Fibroblast of gingiva (primary cell): ENCODE measurements at regions not wholly inside any gene's neighbourhood (a gene's known extent, or its start where the extent isn't known, plus 50 kb on each side); places are given as distances from the start of the nearest gene placed in this dataset.
A peak's percentile ranks its signal among the peaks of the same experiment; 100 is the strongest.

Experiments used
- DNase-seq: peaks from one replicate; pipeline ENCODE4 v3.0.0-alpha.2; 2011; ENCODE audit warnings: low read depth

DNA sequence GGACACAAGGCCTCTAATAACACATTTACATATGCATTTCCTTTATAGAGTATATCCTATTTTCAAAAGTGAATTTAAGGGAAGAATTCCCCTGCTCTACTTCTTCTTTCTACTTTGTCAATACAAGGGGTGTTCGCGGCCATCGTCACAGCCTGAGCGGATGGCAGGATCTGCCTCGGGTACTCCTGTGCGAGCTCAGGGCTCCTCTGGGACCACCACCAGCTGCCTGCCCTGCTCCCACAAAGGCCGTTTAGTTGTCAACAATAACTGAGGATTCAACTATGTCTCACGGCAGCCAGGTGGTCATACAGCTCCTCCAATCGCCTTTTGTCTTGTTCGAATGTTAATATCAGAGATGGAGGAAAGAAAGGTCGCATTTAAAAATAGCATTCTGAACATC lies 228.2 kb upstream of the TENM3 start:
- DNase-seq, result no peak

GRCh38 chr4:182015893-182016292 lies 227.3 kb upstream of the TENM3 start:
- no peak for DNase-seq

GRCh38 chr4:182017038-182017437 lies 226.2 kb upstream of the TENM3 start:
- no peak for DNase-seq

- no peak for DNase-seq
Observed at GRCh38 chr4:182018691-182019090, 224.5 kb upstream of the TENM3 start.

DNA sequence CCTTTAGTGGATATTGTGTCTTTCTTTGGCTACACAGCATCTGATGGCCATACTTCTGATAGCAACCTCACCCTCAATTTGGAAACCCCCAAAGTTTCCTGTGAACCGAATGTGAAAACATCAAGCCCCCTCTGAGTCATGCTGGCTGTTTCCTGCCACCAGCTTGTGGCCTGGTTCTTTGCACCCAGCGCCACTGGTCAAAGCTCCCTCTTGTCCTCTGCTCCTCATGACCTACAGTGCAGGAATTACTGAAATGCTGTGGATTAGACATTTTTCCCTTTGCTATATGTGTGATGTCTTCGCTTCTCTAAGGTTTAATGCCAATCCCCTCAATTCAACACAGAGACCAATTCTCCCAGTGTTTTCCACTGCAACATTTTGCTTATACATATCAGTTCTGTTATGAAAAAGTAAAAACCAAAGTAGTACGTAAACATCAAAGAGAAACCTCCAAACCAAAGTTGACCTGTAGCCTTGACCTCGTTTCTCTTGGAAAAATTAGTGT lies 224.0 kb upstream of the TENM3 start:
- no peak for DNase-seq

DNA sequence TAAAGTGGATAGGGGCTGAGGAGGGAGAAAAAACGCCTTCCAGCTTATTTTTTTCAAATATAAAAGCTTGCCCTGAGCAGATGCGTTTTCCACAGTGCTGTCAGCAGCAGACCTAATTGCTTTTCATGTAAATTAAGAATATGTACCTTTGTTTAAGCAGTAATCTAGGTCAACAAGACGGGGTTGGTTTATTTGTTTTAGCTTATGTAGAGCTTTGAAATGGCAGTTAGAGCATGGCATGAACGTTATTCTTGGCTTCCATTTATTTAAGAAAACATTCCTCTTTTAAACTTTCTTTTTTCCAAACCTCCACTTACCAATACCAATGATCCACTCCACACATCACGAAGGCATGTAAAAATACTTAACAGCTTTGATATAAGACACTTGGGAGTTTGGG lies 220.3 kb upstream of the TENM3 start:
- DNase-seq, result no peak

GRCh38 chr4:182023469-182023868 lies 219.7 kb upstream of the TENM3 start:
- DNase-seq, result no peak

- no peak for DNase-seq
Observed at GRCh38 chr4:182042945-182043344, 200.3 kb upstream of the TENM3 start.

GRCh38 chr4:182048871-182049270 lies 194.3 kb upstream of the TENM3 start:
- DNase-seq, result no peak

DNA sequence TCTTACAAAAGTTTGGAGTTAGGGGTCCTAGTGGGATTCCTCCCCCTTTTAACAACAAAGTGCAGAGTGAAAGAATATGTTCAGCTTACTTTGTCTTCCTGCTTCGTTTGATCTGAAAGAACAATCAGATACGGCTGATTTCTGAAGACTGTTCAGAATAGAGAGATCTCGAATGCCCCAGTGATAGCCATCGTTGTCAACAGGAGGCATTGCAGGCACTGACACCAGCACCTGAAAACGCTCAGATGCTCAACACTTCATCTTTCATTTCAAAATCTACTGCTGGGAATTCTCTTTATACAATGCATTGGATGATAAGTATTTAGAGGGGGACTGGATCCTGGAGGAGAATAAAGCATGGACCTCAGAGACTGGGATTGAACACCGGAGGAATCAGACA lies 186.3 kb upstream of the TENM3 start:
- DNase-seq, result no peak

- no peak for DNase-seq
Observed at GRCh38 chr4:182062458-182062857, 180.7 kb upstream of the TENM3 start.

GRCh38 chr4:182062936-182063335 lies 180.3 kb upstream of the TENM3 start:
- peak; percentile 63 for DNase-seq

GRCh38 chr4:182063651-182064050 lies 179.6 kb upstream of the TENM3 start:
- no peak for DNase-seq

GRCh38 chr4:182065255-182065654 lies 177.9 kb upstream of the TENM3 start:
- no peak for DNase-seq

- DNase-seq, result no peak
Observed at GRCh38 chr4:182066037-182066436, 177.2 kb upstream of the TENM3 start.

GRCh38 chr4:182067828-182068227 lies 175.4 kb upstream of the TENM3 start:
- DNase-seq, result no peak

DNA sequence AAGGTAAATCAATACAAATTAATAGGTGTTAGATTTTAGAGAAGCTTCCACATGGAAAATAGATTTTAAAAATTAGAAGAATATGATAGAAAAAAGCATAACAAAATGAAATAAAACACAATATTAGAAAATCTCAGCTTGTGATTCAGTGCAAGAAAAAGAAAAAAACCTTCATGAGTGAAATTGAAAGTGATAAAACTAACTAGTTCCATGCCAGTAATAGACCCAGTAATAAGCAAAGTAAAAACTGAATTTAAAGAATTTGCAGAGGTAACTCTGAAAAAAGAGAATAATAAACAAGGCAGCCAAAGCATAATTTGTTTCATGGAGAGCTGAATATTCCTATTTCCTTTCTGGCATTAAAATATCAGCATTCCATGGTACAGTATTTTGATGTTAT lies 174.3 kb upstream of the TENM3 start:
- no peak for DNase-seq

DNA sequence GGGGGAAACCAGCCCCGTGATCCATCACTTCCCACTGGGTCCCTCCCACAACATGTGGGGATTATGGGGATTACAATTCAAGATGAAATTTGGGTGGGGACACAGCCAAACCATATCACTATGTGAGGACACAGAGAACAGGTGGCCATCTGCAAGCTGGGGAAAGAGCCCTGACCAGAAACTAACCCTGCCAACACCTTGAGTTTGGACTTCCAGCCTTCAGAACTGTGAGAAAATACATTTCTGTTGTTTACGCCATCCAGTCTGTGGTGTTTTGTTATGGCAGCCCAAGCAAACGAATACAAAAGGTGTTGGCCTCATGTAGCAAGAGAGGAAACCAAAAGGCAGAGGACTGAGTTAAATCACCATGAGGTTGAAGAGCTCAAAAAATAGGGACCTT lies 169.9 kb upstream of the TENM3 start:
- no peak for DNase-seq

DNA sequence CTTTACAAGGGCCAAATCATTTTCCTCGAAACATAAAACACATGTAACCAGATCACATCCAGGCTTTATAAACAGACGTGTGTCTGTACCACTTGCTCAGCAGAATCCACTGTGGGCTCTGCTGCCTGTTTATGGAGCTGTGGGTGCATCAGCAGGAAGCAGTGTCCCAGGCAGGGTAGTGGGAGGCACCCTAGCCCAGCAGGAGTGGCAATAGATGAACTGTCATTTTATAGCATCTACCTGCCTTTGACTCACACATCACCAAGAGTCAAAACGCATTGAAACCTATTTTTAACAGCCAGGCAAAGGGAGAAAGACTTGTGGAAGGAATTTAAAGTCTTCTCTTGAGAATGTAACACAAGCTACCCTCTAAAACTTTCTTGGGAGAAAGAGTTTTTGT lies 169.1 kb upstream of the TENM3 start:
- no peak for DNase-seq

- peak; percentile 19 for DNase-seq
Observed at GRCh38 chr4:182074810-182075209, 168.4 kb upstream of the TENM3 start.

DNA sequence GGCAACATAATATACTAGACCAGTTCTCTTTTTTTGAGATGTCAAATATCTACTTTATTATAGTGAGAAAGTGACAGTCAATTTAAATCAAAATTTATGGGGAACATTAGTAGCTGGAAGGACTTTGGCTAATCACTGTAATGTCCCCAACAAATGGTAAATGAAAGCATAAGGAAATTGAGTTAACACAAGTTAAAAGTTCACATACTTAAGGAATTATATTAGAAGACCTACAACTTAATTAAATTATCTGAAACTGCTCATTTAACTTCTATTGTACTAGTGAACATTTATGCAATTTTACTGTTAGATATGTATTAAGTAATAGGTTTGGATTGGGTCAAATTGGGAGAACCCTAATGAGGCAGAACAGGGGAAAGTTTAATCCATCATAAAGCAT lies 160.3 kb upstream of the TENM3 start:
- DNase-seq, result no peak

DNA sequence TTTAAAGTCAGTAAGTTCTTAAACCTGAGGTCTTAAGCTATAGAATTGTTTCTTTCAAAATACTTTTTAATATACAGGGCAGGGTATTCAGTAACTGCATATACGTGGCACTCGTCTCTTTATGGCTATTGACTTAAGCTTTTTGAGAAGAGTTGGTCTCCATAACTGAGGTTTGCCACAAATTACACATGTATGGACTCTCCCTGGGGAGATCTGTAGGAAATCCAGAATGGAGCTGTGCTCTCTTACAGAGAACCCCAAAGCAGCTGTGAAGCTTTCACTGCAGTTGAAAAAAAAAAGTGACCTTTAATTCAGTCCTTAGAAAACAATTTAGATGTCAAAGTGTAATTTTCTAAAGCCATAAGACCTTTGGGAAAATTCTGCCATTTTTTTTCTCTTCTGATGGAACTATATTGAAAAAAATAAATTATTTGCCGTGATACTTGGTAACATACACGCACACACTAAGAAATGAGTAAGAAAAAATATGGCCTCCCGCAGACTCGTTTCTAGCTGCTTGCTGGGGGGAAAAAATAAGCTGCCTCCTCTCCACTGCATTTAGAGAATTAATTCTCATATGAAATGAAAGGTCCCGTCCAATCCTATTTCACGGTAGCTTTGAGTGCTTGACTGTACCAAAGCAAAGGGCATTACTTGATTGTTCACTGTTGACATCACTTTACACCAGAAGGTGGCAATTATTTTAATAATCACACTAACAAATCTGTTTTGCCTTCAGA lies 159.4 kb upstream of the TENM3 start:
- no peak for DNase-seq

DNA sequence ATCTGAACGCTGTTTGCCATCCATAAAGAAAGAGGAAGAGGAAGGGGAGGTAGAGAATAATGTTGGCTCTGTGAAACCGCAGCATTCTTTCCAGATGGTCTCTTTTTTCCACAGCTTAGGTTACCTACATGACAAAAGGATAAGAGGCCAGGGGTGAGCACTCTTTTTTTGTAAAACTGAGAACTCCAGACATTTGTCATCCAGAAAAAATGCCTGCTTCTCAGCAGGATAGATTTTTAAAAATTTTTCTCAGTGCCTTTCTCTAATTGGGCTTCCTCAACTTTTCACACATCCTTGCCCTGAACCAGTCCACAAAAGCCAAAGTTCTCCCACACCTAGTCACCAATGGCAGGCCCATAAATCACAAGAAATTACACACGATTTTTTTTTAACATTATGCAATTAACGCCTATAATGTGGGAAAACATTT lies 158.1 kb upstream of the TENM3 start:
- no peak for DNase-seq

- DNase-seq, result peak; percentile 1
Observed at GRCh38 chr4:182089326-182089725, 153.9 kb upstream of the TENM3 start.
